GM19463 (cell line): ENCODE measurements at regions not wholly inside any gene's neighbourhood (a gene's known extent, or its start where the extent isn't known, plus 50 kb on each side); places are given as distances from the start of the nearest gene placed in this dataset.

ENCODE experiments used
- ATAC-seq: cut with Tn5 transposase; IDR thresholded peaks from one replicate; pipeline ENCODE4 v1.9.1; 2021; ENCODE audit warnings: mild to moderate bottlenecking, moderate library complexity; ENCODE audit not compliant: unreplicated experiment

DNA sequence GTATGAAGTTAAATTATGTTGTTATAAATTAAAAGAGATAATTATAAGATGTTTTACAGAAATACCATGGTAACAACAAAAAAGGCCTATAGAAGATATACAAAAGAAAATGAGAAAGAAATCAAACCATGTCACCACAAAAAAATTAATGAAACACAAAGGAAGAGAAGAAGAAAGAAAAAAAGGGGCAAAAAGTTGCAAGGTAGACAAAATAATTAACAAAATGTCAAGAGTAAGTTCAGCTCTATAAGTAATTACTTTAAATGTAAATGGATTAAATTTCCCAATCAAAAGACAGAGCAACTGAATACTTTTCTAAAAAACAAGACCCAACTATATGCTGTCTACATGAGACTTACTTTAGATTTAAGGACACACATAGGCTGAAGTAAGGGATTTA, 378.4 kb upstream of the FSHR start:
- ATAC-seq: no peak

GRCh38 chr2:49515996-49516782, 361.9 kb upstream of the FSHR start:
- ATAC-seq: no peak

DNA sequence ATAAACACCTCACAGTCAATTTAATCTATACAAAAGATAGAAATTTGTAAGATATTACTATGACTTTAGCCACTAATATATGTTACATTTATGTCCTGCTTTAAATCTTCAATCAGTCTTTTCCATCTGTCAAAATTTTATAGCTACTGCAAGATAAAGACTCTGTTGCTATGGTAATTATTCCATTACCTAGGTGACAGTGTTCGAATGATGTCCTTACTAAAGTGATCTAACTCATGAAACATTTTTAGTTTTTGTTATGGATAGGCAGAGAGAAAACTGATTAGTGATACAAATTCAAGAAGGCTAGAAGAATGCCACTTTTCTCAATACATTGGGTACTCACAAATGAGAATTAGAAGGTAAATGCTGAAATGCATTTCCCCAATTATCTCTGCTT, 359.9 kb upstream of the FSHR start:
- no peak for ATAC-seq

GRCh38 chr2:49490710-49491109, 336.4 kb upstream of the FSHR start:
- peak; percentile 72 for ATAC-seq

DNA sequence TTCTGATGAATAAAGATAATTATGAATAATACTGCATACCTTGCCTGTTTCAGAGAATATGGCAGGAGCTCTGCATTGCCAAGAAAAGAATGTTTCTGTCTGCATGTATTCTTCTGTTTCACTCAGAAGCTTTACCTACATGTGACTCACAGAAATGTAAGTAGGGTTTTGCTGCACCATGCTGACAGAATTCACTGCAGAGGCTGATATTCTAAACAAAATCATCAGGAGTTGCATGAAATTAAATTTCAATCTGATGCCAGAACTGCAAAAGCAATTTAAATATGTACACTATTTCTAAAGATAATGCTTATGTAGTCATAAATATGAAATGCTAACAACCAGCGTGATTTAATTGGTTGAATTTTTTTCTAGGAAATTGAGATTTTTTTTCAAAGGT, 332.8 kb upstream of the FSHR start:
- no peak for ATAC-seq

- ATAC-seq: no peak
Observed at GRCh38 chr2:49480520-49480919, 326.2 kb upstream of the FSHR start.

- no peak for ATAC-seq
Observed at GRCh38 chr2:49465157-49465831, 311.0 kb upstream of the FSHR start.

GRCh38 chr2:49459314-49459993, 305.1 kb upstream of the FSHR start:
- no peak for ATAC-seq

GRCh38 chr2:49444005-49444404, 289.7 kb upstream of the FSHR start:
- ATAC-seq: no peak

DNA sequence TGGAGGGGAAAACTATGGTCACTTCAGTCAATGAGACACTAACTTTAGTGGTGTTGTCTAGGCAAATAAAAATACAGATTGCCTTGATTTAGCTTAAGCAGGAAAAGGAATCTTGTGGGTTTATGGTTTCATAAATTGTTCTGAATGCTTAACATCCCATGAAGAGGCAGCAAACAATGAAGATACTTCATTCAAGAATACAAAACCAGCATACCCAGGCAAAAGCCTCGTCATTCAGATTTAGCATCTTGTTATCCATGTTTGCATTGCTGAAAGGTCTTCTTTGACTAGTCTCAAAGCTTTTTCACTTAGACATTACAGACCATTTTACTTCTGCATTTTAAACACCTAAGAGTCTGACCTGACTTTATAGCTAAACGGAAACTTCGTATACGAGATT, 272.7 kb upstream of the FSHR start:
- no peak for ATAC-seq

GRCh38 chr2:49416252-49416651, 261.9 kb upstream of the FSHR start:
- ATAC-seq: no peak

GRCh38 chr2:49404108-49404507, 249.8 kb upstream of the FSHR start:
- no peak for ATAC-seq

GRCh38 chr2:49403637-49404036, 249.3 kb upstream of the FSHR start:
- no peak for ATAC-seq

GRCh38 chr2:49379406-49379805, 225.1 kb upstream of the FSHR start:
- ATAC-seq: no peak

- ATAC-seq: no peak
Observed at GRCh38 chr2:49371128-49371701, 216.9 kb upstream of the FSHR start.

GRCh38 chr2:49369650-49370049, 215.3 kb upstream of the FSHR start:
- ATAC-seq: no peak

DNA sequence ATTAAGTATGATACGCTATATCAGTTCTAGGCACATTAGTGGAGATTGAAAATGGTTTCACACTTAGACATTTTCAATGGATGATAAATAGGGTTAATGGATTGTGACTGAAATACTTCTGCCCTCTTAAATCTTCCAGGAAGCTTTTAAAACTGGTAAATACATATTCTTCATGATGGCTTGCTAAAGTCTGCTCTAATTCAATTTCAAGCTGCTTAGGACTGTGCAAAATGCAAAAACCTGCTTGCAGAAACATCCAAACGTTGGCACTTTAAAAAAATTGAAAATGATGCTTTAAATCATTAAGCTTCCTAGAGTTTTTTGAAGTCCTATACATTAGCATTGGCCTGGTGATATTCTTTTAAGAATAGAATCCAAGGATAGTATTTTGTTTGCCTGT, 214.8 kb upstream of the FSHR start:
- ATAC-seq: no peak

DNA sequence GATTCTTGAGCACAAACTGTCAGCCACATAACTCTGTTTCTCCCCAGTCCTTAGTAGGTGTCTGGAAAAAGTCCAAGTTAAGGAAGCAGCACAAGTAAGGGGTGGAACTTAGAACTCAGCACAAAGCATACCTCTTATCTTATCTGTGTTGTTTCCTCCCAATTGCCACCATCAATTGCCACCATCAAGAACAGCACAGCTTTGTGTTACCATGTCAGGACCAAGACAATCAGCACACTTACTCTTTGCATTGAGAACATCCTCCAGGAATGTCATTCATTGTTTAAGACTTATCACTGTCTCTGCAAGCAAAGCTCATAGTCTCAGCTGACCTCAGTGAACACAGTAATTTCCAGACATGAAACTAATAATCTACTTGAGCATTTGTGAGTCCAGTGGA, 212.7 kb upstream of the FSHR start:
- no peak for ATAC-seq

DNA sequence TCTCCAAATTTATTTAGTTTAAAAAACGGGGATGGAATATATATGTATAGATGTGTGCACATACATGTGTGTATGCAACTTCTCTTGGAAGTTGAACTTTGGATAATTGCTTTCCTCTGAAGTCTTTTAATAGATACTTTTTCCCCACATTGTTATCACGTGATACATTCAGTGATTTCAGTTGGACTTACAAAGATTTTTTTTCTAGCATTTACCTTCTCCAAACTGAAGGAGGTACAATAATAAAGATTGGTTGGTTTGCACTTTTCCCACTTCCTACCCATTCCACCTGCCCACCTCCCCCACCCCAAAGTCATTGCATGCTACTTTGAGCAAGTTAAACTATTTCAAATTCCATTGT, 206.1 kb upstream of the FSHR start:
- ATAC-seq: no peak

DNA sequence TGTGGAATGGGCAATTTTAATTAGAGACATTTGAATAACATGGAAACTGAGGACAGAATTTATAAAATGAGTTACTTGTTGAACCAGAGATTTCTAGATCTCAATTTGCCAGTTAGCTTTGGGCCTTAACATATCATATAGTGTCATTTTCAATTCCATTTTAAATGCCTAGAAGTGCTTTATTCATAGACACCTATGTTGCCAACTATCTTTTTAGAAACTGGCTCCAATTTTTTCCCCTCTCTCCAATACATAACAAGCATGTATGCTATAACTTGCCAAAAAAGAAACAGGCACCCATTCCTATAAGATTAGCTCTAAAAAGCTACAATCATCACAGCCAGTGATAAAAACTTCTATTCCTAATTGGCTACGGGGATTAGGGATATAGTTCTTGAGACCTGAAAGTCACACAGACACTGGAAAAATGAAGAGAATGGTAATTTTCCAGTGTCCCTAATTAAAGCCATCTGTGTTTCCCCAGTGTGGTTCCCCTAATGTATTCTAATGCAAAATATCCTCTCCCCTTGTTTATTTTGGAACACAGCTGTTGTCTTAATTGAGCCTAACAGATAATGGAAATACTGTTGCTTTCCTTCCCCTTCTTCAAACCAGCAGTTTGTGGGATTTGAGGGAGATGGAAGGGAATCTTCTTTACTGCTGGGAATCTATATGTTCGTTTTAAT, 205.5 kb upstream of the FSHR start:
- no peak for ATAC-seq

GRCh38 chr2:49355611-49356010, 201.3 kb upstream of the FSHR start:
- no peak for ATAC-seq
